Tibial nerve (tissue), 4 donors: ENCODE measurements at regions not wholly inside any gene's neighbourhood (a gene's known extent, or its start where the extent isn't known, plus 50 kb on each side); places are given as distances from the start of the nearest gene placed in this dataset.
"Not testable (repeated sequence)": the region's sequence is repeated elsewhere in the genome, so short reads cannot be mapped to it uniquely, and the experiment has no call there.

Experiments used
- EP300 ChIP-seq, 2 donors: sonication (generic); formaldehyde crosslinking; IDR thresholded peaks; one replicate each; pipeline ENCODE4 v1.6.1; 2017; ENCODE audit warnings: antibody characterized with exemption in 2 of 2, mild to moderate bottlenecking in 1 of 2
- POLR2A ChIP-seq, 2 donors: fragments of 450-650 bp; IDR thresholded peaks; one replicate each; pipeline ENCODE4 v1.6.1; 2017; ENCODE audit warnings: antibody characterized with exemption in 2 of 2, mild to moderate bottlenecking in 2 of 2, moderate library complexity in 2 of 2
- TF ChIP-seq, protein P1 (sequence below), 5 experiments: fragments of 200-600 bp in 3 of 5; fragments of 450-650 bp in 2 of 5; sonication (generic) in 3 of 5; IDR thresholded peaks; one replicate each; pipeline ENCODE4 v1.5.1; 2016 to 2019; ENCODE audit warnings: antibody characterized with exemption in 5 of 5, mild to moderate bottlenecking in 3 of 5, moderate library complexity in 2 of 5

DNA sequence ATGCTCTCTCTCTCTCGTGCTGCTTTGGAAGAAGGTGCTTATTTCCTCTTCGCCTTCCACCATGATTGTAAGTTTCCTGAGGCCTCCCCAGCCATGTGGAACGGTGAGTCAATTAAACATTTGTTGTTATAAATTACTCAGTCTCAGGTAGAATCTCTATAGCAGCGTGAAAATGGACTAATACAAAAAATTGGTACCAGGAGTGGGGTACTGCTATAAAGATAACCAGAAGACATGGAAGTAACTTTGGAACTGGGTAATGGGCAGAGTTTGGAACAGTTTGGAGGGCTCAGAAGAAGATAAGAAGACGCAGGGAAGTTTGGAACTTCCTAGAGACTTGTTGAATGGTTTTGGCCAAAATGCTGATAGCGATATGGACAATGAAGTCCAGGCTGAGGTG, 175.6 kb upstream of the CLINT1 start:
- TF ChIP-seq POLR2A, EP300 (IDR thresholded peaks at IDR 0.05): not testable (repeated sequence)
- TF ChIP-seq, protein P1, sequence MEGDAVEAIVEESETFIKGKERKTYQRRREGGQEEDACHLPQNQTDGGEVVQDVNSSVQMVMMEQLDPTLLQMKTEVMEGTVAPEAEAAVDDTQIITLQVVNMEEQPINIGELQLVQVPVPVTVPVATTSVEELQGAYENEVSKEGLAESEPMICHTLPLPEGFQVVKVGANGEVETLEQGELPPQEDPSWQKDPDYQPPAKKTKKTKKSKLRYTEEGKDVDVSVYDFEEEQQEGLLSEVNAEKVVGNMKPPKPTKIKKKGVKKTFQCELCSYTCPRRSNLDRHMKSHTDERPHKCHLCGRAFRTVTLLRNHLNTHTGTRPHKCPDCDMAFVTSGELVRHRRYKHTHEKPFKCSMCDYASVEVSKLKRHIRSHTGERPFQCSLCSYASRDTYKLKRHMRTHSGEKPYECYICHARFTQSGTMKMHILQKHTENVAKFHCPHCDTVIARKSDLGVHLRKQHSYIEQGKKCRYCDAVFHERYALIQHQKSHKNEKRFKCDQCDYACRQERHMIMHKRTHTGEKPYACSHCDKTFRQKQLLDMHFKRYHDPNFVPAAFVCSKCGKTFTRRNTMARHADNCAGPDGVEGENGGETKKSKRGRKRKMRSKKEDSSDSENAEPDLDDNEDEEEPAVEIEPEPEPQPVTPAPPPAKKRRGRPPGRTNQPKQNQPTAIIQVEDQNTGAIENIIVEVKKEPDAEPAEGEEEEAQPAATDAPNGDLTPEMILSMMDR (IDR thresholded peaks at IDR 0.05), result not testable (repeated sequence)
